HG03565 (cell line): ENCODE measurements at regions not wholly inside any gene's neighbourhood (a gene's known extent, or its start where the extent isn't known, plus 50 kb on each side); places are given as distances from the start of the nearest gene placed in this dataset.

Experiments
- ATAC-seq: cut with Tn5 transposase; IDR thresholded peaks from one replicate; pipeline ENCODE4 v1.9.1; 2021; ENCODE audit warnings: mild to moderate bottlenecking, moderate library complexity; ENCODE audit not compliant: unreplicated experiment

DNA sequence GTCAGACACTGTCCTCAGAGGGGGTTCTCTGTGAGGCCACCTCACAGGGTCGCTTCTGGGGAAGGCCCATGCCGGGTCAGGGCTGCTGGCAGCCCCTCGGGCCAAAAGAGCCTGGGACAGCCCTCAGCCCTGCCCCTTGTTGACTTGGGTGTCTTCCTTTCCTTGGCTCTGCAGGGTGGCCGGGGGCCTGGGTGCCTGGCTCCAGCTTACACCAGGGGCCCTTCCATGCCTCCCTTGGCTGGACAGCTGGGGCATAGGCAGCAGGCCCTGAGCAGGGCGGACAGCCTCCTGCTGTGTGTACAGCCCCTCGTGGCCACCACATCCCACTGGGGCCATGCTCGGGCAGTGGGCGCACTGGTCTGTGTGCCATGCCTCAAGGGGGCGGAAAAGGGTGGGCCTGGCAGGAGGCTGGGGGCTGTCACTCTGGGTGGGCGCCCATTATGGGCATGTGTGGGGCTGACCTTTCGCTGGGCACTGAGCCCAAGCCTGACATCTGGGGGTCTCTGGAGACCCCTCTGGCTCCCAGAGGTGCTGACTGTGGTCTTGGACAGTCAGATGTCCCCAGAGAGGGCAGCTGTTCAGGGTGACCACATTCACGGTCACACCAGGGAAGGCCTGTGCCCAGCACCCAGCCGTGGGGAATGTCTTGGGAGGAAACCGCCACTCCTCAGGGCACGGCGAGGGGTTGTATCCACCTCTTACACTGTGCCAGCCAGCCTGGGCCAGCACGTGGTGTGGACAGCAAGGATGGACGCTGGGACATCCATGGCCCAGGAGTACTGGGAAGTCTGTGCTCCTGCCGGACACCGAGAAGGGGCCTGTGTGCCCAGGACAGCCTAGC lies 313.3 kb downstream of the TMEM121 start:
- ATAC-seq = no peak

DNA sequence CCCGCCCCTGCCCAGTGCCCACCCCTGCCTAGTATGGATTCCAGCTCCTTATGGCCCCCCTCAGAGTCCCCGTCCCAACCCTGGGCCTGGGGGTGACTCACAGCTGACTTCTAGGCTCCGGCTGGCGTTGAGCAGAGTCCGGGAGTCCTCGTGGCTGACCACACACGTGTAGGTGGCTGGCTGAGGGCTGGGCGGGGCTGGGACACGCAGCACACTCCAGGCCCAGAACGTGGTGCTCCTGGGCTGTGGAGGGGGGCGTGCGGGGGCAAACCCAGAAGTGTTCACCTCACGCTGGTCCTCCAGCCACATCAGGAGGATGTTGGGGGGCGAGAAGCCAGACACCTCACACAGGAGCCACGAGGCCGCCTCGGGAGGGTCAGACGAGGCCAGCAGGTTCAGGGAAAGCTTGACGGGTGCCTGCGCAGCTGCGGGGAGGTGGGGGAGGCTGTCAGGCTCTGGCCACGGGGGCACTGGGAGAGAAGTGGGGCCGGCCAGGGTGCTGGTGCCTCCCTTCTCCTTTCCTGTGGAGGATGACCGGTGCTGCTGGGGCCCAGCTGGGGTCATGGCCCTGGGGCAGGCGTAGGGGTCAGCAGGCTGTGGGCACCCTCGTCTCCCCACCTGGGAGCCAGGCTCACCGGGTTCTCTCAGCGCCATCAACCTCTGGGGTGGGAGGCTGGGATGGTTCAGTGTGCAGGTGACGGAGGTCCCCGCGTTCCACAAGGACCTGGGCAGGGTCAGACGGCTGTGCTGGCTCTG lies 314.1 kb downstream of the TMEM121 start:
- no peak for ATAC-seq

- ATAC-seq = no peak
Measured at GRCh38 chr14:105841022-105842009, 314.9 kb downstream of the TMEM121 start.

GRCh38 chr14:105842105-105842504 lies 315.7 kb downstream of the TMEM121 start:
- ATAC-seq = no peak

DNA sequence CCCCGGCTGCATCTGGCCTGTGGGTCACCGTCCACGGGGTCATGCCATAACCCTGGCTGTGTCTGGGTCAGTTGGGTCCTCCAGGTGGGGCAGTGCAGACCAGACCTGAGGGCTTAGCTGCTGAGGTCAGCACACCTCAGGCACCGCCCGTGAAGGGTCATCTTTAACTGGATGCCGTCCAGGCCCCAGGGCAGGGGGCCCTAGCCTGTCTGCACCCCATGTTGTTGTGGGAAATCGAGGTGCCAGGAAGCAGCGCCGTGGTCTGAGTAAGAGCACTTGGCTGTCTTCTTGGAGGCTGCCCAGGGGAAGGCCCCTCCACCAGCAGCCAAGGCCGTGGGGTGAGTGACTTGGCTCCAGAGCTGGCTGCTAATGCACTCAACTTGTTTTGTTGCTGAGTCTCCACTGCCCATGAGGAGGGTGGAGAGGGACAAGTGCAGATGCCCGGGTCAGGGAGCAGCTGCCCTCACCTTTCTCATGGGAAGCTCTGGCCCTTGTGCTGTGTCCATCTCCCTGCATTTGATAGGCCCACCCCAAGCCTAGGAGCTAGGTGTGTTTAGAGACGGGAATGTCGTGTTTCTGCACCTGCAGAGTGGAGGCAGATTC lies 317.2 kb downstream of the TMEM121 start:
- no peak for ATAC-seq

DNA sequence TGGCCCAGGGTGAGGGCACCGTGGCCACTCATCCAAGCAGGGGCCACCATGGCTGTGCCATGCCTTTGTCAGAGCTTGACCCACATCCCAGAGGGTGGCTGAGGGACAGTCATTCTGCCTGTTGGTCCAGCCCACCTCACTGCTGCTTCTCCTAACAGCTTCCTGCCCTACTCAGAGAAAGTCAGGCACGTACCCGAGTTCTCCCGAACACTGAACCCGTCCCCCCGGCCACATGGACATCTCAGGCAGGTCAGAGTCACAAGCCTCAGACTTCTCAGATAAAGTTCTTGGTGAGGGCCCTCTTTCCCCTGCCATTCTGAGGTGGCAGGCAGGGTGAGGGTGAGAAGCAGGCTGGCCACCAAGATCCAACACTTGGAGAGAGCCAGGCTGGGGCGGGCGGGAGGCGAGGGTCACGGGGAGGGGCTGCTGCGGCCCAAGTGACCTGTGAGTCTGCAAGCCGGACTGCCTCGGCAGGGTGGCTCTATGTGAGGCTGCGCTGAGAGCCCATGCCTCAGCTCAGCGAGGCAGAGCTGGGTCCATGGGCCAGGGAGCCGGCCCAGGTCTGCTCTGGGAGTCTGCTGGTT lies 317.8 kb downstream of the TMEM121 start:
- no peak for ATAC-seq

DNA sequence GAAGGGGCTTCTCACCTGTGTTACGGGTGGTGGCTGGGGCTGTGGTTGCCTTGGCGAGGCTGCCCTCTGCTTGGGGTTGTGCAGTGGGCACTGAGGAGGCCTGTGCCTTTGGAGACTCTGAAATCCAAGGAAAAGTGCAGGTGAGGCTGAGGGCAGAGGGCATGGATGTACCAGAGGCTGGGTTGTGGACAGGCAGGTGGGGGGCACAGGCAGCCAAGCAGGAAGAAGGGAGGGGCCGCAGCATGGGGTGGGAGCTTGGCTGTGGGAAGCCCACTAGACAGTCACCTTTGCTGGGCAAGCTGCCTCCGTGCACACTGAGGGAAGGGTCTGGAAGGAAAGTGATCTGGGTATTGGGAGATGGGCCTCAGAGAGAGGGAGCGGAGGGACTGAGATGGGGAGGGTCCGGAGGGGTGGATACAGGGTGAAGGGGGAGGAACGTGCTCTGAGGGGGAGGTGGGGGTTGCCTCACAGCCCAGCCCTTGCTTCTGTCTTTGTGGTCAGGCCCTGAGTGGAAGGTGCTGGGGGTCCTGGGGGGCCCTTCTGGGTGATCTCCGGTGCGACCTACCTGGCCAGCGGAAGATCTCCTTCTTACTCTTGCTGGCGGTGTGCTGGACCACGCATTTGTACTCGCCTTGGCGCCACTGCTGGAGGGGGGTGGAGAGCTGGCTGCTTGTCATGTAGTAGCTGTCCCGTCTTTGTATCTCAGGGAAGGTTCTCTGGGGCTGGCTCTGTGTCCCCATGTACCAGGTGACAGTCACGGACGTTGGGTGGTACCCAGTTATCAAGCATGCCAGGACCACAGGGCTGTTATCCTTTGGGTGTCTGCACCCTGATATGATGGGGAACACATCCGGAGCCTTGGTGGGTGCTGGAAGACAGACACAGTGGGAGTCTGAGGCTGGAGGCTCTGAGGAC lies 318.7 kb downstream of the TMEM121 start:
- no peak for ATAC-seq

DNA sequence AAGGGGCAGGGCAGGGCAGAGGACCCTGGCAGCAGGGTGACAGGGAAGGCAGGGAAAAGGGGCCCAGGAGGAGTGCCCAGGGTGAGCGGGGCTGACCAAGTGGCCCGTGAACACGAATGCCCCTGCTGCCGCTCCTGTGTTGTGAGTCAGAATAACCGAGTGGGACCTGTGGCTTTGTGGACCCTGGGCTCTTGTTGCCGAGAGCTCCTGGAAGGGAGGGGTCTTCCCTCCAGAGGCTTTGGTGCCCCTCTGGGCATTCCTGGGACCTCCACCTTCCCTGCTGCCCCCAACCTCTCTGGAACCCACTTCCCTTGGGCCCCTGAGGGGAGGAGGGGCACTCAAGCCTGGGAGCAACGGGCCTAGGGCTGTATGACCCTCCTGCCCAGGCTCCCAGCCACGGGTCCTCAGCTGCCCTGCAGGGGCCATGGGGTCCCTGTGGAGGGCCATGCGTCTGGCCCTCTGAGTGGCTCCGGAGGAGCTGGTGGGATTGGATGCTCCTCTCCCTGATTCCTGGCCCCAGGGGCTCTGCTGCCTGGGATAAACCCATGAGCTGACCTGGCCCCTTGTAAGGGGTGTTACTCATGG lies 319.4 kb downstream of the TMEM121 start:
- ATAC-seq = no peak

- ATAC-seq = no peak
Measured at GRCh38 chr14:105846312-105846711, 319.9 kb downstream of the TMEM121 start.

DNA sequence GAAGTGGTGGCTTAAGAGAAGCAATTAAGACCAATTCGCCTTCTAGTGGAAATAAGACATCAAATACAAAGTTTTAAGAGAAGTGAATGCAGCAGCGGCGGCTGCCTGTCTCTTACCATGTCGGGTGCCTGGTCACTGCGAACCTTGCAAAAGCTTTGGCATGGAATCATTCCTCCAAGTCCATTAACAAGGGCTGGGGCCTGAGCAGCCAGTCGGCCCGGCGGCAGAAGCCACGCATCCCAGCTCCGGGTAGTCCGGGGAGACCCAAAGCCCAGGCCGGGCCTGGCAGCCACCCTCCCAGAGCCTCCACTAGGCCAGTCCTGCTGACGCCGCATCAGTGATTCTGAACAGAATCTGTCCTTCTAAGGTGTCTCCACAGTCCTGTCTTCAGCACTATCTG lies 321.0 kb downstream of the TMEM121 start:
- ATAC-seq = no peak

DNA sequence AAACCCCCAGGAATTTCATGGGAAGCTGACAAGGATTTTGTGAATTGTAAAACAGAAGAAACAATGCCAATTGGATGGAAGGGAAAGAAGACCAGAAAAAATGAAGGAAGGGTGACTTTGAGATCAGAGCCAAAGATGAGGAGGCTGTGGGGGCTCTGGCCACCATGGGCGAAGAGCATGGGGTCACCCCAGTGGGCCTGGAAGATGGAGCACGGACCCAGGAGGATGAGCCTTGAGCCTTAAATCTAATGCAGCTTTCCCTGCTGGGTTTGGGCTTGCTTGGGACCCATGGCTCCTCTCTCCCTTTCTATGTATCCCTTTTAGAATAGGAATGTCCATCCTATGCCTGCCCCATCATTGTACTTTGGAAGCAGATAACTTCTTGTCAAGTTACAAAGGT lies 322.2 kb downstream of the TMEM121 start:
- ATAC-seq = no peak

- ATAC-seq = no peak
Measured at GRCh38 chr14:105849933-105850626, 323.7 kb downstream of the TMEM121 start.

- ATAC-seq = no peak
Measured at GRCh38 chr14:105850853-105851581, 324.6 kb downstream of the TMEM121 start.

DNA sequence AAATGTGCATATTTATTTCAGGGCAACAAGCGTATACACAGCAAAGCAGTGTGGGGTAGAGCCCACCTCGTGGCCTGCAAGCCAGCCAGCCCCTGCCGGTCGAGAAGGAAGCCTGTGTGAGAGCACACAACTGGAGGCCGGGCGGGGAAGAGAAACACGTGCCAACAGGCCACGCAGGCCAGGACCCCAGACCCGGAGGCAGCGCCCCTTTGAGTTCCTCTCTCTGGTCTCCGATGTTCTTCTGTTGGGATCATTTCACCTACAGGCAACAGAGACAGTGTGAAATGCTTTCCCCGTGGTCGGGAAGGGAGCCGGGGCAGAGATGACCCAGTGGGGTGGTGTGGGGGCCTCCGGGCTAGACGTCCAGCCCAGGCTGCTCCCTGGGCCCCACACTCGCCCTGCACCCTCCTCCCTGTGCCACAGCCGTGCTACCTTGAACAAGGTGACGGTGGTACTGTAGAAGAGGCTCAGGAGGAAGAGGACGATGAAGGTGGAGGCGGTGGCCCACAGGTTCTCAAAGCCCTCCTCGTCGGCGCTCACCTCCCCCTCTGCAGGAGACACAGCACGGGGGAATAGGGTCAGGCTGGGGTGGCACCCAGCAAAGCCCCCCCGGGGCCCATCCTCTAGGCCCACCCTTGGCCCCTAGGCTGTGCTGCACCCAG lies 325.5 kb downstream of the TMEM121 start:
- no peak for ATAC-seq

DNA sequence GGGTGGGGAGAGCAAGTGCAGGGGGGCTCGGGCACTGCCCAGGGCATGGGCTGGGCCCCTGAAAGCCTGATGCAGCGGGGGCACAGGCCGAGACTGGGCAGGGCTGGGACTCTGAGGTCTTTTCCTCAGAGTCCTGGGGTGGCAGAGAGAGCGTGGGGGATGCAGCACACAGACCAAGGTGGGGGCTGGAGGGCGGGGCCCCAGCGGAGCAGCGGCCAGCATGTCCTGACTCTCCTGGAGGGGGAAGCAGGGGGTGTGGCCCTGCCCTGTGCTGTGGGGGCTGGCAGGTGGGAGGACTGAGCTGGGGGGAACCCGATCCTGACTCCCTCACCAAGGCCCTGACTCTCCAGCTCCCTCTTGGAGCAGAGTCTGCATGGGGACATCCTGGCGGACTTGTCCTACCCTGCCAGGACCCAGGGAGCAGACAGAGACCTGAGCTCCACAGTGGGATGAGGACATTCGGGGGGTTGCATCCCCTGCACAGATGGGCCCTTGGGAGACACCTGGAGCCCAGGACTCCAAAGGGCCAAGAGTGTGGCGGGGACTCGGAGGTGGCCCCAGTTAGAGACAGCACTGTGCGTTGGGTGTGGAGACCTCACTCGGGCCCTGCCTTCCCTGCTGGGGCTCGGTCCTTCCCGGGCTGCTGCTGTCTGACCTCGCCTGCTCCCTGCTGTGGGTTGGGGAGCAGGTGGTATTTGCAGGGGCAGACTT lies 326.1 kb downstream of the TMEM121 start:
- ATAC-seq = no peak

DNA sequence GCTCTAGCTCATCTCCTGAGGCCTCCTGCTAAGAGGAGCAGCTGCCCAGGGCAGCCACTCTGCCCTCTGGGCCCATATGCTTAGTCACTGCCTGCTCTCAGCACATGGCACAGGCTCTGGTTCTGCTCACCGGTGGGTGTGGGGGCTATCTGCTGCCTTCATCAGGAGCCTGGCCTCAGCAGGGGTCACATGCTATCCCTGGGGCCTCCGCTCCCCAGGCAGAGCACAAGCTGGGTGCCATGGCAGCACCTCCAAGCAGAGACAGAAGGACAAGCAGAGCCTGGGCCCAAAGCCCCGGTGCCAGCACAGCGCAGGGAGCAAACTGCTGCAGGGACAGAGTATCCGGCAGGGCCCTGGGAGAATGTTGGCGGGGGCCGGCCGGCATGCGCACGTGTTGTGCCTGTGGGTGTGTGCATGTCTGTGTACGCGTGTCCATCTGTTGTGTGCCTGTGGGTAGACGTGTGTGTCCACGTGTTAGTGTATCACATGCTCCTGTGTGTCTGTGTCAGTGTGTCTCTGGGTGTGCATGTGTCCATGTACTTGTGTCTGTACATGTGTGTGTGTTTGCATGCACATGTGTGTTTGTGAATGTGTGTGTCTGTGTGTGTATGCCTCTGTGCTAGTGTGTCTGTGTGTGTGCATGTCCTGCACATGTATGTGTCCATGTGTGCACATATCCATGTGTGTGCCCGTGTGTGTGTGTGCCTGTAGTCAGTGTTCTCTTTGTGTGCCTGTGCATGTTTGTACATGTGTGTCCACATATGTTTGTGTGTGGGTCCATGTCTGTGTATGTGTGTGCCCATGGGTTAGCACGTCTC lies 326.9 kb downstream of the TMEM121 start:
- ATAC-seq = no peak
